ENCODE measurements at regions not wholly inside any gene's neighbourhood (a gene's known extent, or its start where the extent isn't known, plus 50 kb on each side); places are given as distances from the start of the nearest gene placed in this dataset.

- TF ChIP-seq CTCF (IDR thresholded peaks at IDR 0.05), result no peak
- TF ChIP-seq POLR2A (IDR thresholded peaks at IDR 0.05), result no peak
Observed at GRCh38 chr17:71413935-71414334, 706.9 kb upstream of the SOX9 start.
